Middle frontal gyrus (tissue), 1 donor: ENCODE measurements at regions not wholly inside any gene's neighbourhood (a gene's known extent, or its start where the extent isn't known, plus 50 kb on each side); places are given as distances from the start of the nearest gene placed in this dataset.

Experiments
- DNase-seq: peaks from one replicate; pipeline ENCODE4 v3.0.0-alpha.2; 2015; ENCODE audit warnings: low spot score; ENCODE audit errors: extremely low spot score

GRCh38 chr3:74351213-74351612, 263.2 kb downstream of the CNTN3 start:
- DNase-seq, result peak; percentile 56

- DNase-seq, result no peak
Measured at GRCh38 chr3:74349015-74349414, 265.4 kb downstream of the CNTN3 start.

- no peak for DNase-seq
Measured at GRCh38 chr3:74347563-74348268, 266.7 kb downstream of the CNTN3 start.

- no peak for DNase-seq
Measured at GRCh38 chr3:74346896-74347295, 267.6 kb downstream of the CNTN3 start.

GRCh38 chr3:74345701-74346100, 268.8 kb downstream of the CNTN3 start:
- DNase-seq, result no peak

- DNase-seq, result no peak
Measured at GRCh38 chr3:74344865-74345440, 269.5 kb downstream of the CNTN3 start.

GRCh38 chr3:74343391-74343790, 271.1 kb downstream of the CNTN3 start:
- no peak for DNase-seq

- DNase-seq, result no peak
Measured at GRCh38 chr3:74338998-74339397, 275.5 kb downstream of the CNTN3 start.

- DNase-seq, result no peak
Measured at GRCh38 chr3:74332165-74332564, 282.3 kb downstream of the CNTN3 start.

- no peak for DNase-seq
Measured at GRCh38 chr3:74331711-74332110, 282.7 kb downstream of the CNTN3 start.

- DNase-seq, result no peak
Measured at GRCh38 chr3:74329096-74329495, 285.4 kb downstream of the CNTN3 start.

- DNase-seq, result no peak
Measured at GRCh38 chr3:74328435-74328834, 286.0 kb downstream of the CNTN3 start.

GRCh38 chr3:74315291-74315690, 299.2 kb downstream of the CNTN3 start:
- DNase-seq, result no peak

- no peak for DNase-seq
Measured at GRCh38 chr3:74314696-74315095, 299.8 kb downstream of the CNTN3 start.

- DNase-seq, result no peak
Measured at GRCh38 chr3:74309716-74310115, 304.7 kb downstream of the CNTN3 start.

GRCh38 chr3:74304424-74304823, 310.0 kb downstream of the CNTN3 start:
- no peak for DNase-seq

GRCh38 chr3:74303711-74304110, 310.7 kb downstream of the CNTN3 start:
- no peak for DNase-seq

- DNase-seq, result no peak
Measured at GRCh38 chr3:74302969-74303368, 311.5 kb downstream of the CNTN3 start.

GRCh38 chr3:74302281-74302680, 312.2 kb downstream of the CNTN3 start:
- no peak for DNase-seq

GRCh38 chr3:74301056-74301455, 313.4 kb downstream of the CNTN3 start:
- DNase-seq, result no peak

GRCh38 chr3:74295479-74295878, 319.0 kb downstream of the CNTN3 start:
- no peak for DNase-seq

- DNase-seq, result no peak
Measured at GRCh38 chr3:74288761-74289160, 325.7 kb downstream of the CNTN3 start.

GRCh38 chr3:74287557-74287956, 326.9 kb downstream of the CNTN3 start:
- DNase-seq, result no peak
